Activated CD8-positive, alpha-beta memory T cell treated with anti-CD3 and anti-CD28 coated beads, Interleukin-2, amount 50 U/mL, for 48 hours (primary cell): ENCODE measurements at regions not wholly inside any gene's neighbourhood (a gene's known extent, or its start where the extent isn't known, plus 50 kb on each side); places are given as distances from the start of the nearest gene placed in this dataset.

Source experiments
- DNase-seq: peaks from one replicate; pipeline ENCODE4 v3.0.0-alpha.2; 2020

DNA sequence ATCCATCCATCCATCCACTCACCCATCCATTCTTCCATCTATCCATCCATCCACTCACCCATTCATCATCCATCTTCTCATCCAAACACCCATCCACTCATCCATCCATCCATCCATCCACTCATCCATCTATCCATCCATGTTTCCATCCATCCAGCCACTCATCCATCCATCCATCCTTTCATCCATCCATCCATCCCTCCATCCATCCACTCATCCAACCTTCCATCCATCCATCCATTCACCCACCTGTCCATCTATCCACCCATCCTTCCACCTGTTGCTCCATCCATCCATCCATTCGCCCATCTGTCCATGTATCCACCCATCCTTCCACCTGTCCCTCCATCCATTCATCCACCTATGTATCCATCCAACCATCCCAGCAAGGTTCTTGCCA, 378.4 kb upstream of the PFKP start:
- DNase-seq, result no peak

DNA sequence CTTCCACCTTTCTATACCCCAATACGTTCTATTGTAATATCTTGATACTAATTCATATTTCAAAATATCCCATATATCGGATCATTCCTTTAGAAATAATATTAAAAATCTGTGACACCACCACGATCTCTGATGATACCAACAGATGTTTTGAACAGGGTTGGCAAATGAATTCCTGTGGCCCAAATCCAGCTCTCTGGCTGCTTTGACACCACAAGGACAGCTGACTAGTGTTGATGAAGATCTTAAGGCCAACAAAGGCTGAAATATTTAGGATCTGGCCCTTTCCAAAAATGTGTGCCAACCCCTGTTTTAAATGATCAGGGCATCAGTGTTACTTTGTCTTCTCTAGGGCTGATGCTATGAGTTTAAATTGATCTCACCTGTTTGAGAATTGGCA, 380.7 kb upstream of the PFKP start:
- DNase-seq, result no peak

DNA sequence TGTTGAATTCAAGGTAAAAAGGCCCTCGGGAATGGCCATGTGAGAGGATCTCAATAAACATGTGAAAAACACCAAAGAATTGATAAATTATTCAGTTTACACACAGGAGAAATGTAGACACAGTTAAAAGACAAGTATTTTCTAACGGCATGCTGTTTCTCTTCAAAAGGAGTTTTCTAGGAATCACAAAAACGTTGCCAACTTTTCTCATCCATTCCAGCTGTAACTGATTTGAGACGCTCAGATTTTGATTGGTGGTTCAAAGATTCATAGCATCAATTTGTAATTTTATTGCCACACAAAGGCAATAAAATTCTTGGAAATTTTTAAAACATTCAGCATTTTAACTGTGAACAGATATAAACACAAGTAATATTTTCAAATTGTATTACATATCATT, 384.9 kb upstream of the PFKP start:
- no peak for DNase-seq

DNA sequence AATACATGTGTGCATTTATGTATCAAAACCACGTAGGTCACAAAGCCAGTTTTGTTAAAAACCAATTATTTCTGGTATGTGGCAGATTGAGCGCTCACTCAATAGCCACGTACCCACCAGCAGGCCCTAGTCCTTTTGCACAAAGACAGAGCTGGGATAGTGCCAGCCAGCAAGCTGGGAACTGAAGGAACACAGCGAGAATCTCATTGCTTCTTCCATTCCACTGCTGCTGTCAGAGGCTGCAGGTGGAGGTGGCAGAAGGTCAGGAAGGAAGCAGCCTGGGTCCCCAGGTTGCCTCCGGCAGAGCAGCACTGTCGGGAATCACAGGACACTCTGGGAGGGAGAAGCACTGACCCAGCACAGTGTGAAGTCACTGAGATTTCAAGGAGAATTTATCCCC, 385.5 kb upstream of the PFKP start:
- DNase-seq, result no peak

DNA sequence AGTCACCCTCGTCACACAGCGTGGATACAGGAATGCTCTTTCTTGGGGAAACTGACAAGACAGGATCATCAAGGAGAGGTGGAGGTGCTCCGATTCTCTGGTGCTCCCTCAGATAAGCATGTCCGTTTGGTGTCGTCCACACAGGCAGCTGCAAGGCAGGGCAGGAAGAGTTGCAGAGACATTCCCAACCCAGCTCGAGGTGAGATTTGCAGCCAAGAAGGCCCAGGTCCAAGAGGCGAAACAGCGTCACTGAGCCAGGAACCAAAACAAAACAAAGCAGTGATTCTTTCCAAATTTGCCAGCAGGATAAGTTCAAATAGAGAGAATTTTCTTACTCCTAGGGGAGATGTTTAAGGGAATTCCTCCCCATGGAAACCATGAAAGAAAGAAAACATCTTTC, 386.5 kb upstream of the PFKP start:
- no peak for DNase-seq

DNA sequence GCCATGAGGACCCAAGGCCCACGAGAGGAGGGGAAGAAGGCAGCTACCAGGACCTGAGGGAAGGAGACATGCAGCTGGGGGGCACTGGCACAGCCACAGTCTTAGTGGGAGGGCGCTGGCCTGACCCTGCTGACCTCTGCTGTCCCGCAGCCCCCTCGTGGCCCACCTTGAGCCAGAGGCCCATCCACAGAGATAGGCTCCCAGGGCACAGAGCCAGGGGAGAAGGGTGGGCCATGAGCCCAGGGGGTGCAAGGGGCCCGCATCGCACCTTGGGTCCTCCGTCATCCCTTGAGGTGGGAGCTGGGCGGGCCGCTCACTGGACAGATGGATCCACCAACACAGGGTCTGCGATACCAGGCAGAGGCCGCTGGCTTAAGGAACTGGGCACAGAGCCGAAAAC, 387.7 kb upstream of the PFKP start:
- no peak for DNase-seq

DNA sequence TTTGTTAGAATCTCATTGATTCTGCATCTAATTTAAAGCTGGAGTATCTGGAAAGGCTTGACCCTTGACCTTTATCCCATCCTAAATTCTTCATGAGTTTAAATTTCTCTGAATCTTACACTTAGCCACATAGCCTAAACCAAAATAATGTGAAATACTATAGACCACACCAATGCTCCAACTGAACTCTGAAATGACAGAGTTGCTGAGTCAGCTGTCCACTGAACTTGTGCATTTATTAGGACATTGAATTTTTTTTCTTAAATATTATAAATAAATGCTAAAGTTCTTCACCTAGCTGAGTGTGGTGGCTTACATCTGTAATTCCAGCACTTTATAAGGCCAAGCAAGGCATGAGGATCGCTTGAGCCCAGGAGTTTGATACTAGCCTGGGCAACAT, 390.9 kb upstream of the PFKP start:
- no peak for DNase-seq

DNA sequence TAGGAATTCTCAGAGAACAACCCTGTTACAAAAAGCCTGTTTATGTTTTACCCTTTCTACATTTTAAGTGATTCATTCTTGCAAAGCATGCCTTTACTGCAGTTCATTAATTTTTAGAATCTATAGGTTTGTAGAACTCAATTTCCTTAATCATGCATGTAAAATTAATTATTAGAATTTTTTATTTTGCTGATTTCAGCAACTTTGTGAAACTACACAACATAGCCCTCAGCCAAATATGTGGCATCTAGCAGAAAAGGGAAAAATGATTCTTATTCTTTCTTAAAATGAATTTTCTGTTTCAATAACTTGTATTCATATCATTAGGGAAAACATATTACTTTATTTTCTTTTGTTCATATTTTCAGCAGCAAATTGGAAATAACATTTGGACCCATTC, 392.9 kb upstream of the PFKP start:
- DNase-seq, result no peak

DNA sequence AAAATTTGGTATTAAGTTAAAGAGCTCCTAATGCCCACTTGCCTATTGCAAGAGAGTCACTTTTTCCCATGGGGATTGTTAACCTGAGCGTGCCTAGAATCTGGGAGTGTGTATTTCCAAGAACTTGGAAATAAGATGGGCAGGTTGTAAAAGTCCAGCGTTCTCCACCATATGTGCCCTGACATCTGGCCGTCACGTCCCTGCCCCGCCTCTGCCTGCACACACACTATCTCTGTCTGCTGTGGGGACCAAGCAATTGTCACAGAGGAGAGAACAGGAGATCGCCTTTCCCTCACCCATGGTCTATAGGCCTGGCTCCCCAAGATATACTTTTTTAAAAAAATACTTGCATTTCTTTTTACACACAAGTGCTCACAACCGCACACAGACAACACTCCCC, 396.5 kb upstream of the PFKP start:
- no peak for DNase-seq

DNA sequence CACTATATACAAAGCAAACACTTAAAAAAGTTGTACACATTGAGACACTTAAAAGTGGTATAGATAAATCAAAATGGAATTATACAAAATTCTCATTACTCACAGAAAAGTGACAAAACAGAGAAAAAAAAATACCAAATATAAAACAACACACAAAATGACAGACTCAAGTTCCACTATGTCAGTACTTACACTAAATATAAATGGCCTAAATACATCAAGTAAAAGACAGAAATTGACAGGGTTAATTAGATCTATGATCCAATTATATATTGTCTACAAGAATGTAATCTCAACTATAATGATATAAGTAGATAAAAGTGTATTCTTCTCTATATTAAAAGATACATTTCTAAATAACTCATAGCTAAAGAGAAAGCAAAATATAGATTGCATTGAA, 401.6 kb upstream of the PFKP start:
- no peak for DNase-seq

DNA sequence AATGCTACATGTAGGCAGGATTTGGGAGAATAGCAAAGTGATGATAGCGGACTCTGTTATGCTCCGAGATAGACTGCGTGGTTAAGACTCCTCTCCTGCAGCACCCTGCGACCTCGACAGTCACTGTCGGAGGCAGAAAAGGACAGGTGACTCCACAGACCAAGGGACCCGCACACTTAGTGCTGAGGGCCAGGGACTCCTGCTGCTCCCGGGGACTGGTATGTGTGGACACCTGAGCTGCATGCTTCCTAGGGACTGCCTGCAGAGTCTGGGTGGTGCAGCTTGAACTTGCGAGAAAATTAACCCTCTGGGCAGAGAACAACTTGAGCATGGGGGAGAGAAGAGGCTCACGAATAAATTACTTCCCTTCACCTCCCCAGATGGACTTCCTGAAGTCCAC, 407.1 kb upstream of the PFKP start:
- no peak for DNase-seq

DNA sequence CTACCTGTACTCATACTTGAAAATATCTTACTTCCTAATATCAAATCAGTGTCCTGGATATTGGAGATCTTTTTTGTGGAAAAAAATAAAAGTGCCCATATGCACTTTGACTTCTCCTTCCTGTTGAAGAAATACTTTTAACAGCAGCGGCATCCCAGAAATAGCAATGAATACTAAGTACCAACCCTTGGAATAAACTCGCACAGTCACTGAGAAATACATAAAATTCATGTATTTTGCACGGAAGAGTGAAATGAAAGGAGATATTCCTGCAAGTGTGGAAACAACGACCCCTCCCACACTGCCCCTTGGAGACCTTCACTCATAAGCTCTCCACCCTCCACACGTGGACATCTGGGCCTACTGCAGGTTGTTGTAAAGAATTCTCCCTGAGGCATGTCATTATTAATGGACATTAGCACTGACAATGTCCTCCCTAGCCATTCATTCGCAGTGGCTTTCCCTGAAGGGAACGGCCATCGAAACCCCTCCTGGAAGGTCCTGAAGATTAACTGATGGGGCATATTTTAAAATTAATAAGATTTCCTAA, 407.6 kb upstream of the PFKP start:
- DNase-seq, result no peak

DNA sequence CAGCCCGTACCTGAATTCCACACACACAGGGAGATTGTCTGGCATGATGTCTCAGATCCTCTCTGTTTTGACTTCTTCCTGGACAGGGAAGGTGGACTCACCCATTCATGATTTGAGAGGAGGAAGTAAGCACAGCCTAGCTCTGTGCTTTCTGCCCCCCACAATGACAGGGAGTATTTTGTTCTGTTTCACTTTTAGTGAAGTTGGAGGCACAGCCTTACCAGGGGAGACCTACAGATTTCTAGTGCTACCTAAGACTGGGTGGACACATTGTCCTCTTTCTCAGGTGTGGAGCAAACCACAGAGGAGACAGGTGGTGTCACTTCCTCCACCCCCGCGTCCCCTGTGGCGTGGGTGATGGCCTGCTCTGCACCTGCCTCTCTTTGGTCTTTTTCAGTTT, 408.6 kb upstream of the PFKP start:
- DNase-seq, result no peak

DNA sequence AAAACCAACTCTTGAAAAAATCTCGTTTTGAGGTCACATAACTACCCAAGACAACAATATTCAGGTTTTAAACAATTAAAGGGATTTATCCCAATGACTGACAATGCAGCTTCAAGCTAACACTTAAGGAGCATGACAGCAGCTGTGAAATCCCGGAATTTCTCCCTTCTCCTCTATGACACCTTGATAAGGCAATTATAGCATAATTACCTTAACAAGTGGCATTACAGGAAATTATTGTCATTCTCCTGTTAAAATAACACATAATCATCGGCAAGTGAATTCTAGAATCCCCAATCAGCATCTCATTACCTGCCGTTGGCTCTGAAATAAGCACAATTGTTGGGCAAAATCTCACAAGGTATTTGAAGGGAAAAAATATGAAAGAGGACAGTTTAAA, 417.0 kb upstream of the PFKP start:
- no peak for DNase-seq

DNA sequence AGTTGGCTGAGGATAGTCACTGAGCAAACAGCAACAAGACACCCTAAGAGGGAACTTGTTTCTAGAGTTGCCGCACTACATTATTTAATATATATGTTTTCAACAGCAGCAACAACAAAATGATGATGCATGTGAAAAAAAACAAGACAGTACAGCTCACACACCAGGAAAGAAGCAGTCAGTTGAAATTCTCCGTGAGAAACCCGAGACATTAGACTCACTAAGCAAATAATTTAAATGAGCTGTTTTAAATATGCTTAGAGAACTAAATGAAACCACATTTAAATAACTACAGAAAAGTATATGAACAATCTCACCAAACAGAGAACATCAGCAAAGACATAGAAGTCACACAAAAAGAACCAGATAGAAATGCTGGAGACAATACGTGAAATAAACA, 426.3 kb upstream of the PFKP start:
- DNase-seq, result no peak

DNA sequence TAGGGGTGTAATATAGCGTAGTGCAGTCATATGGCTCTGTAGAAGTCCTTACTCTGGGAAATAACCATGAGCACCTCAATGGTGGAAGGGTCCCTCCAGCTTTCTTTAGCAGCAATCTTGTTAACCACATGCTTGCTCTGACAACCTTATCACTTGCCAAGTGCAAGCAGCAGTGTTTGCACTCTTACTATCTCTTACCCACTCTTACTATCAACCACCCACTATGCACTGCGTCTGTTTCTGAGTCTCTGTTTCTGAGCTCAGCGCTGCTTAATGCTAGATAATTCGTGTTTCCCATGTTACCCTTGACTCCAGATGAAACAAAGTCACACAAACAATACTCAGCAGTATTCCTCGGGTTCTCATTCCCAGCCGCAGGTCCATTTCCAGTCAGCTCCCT, 433.7 kb upstream of the PFKP start:
- DNase-seq, result no peak

DNA sequence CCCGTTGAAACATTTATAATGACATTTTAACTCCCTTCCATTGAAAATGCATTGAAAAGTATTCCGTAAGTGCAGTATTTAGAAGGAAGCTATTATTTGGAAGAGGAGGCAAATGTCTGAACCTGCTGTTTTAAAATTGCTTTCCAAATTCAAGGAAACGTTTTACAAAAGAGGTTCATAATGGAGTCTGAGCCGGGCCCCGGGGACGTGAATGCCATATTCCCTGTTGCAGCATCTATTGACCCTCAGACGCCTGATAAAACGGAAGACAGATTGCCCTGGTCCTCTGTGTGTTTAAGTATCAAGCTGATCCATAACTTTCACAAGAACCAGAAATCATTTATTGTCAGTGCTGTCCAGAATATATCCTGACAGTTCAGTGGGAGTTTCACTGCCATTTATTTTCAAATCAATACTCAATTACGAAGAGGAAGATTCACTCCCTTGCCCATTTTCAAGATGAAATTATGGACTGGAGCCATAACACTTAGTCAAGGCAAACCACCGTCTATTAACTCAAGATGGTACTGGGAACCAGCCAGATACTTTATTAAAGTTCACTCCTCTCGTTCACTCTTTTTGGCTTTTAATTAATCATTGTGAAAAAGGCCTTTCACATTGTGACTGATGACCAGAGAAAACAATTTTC, 435.7 kb upstream of the PFKP start:
- DNase-seq, result no peak

DNA sequence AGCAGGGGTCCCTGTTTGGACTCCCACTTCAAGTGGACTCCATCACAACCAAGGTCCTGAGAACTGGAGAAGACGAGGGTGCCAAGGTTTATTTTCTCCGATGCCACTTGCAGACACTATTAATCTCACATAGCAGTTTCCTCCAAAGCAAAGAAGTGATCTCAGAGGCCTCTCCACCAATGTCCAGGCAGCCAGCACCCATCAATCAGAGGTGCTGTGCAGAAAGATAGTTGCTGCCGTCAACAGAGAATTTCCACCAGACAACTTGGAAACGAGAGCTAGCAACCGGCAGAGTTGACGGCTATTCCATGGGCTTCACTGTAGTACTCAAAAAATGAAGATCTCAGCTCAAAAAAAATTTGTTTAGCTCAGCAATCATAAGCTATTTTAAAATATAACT, 438.6 kb upstream of the PFKP start:
- DNase-seq, result no peak

DNA sequence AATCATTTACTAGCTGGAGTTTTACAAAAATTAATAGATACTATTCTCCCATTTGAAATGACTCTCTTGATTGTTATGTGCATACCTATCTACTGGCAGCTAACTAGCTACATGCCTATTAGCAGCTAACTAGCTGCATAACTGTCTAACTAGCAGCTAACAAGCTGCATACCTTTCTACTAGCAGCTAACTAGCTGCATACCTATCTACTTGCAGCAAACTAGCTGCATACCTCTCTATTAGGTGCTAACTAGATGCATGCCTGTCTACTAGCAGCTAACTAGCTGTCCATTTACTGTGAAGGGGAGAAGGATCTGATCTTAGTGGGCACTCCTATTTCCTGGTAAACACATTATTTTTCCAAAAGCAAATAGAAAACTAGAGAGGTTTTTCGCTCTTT, 439.4 kb upstream of the PFKP start:
- DNase-seq, result no peak

DNA sequence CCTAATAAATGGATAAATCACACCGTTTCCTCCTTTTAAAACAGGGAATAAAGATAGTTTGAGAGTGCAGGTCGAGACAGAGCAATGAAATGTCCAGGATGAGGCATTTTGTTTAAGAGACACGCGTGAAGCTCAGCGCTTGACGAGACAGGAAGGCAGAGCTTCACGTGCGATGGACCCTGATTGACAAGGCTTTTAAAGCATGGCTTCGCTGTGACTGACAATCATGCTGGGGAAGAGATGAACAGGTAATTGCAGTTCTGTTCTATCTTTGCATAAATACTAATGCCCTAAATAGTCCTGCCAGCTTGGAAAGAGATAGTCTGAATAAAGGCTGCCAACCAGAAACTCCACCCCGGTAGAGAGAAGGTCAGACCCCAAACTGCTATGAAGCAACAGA, 442.3 kb upstream of the PFKP start:
- DNase-seq, result no peak

DNA sequence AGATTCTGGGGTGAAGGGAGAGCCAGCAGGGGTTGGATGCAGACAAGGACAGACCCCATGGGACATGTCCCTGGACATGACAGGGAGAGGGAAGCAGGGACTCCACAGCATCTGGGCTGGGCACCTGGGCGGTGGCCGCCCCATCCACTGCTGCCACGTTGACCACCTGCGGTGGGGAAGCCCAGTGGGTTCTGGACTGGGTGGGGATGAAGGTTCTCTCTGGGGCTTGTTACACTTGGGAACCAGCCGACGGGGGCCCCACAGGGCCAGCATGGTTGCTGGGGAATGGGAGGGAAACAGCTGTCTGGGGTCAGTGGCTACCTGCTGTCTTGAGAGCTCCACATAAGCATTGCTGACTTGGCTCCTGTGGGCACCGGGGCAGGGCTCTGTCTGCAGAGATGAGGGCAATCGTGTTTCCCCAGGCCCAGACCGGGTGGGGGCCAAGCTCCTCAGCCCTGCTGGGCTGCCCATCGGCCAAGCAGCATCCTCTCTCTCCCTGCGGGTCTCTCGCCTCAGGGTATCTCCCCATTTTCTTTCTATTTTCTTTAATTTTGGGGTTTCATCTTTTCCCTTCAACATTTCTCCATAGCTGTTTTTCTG, 443.6 kb upstream of the PFKP start:
- DNase-seq, result no peak

DNA sequence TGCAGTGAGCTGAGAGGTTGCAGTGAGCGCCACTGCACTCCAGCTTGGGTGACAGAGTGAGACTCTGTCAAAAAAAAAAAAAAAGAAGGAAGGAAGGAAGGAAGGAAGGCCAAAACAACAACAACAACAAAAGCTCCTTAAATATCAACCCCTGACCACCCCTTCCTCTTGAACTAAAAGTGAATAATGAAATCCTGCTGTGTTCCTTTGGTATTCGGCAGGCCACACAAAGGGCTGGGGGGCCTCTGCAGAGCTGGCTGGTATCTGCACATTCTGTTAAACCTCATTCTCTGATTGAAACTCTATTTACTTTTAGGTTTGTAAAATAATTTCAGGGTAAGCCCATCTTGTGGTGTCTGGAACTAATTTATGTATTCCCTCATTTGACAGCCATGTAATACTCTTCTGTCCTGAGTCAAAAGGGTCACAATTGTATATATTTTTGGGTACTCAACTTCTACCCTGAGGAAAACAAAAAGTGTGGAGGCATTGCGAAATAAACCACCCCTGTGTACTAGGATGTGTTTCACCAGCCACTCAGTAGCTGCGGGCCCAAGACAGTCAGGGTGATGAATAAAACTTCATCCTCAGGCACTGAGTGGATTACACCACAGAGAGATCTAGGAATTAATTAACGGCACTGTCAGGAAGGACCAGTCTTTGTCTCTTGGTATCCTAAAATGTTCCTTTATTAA, 446.4 kb upstream of the PFKP start:
- DNase-seq, result no peak

DNA sequence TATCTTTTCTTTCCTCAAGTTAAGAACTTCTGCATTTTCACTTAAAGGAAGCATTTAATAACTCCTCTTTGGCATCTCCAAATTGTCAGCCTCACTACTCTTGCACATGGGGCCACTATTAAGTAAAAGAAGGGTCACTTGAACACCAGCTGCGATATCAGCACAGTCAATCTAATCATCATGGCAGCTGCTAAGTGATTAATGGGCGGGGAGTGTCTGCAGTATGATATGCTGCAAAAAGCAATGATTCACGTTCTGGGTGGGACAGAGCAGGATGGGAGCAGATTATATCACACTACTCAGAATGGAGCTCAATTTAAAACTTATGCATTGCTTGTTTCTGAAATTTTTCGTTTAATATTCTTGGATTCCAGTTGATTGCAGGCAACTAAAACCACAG, 447.4 kb upstream of the PFKP start:
- DNase-seq, result no peak

DNA sequence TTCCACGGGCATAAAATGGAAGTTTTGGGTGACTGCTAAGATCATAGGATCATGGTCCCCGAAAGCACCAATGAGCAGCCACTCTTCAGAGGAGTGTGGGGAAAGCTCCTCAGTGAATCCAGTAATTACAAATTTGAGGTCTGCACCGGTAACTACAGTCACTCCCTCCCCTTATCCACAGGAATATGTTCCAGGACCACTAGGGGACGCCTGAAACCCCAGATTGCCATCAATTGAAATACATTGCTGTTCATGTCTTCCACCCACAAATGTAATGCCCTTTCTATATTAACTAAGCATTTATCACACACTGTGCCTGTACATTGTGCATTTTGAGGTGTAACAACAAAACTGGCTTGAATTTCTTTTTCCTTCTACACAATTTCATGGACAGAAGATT, 447.9 kb upstream of the PFKP start:
- no peak for DNase-seq

DNA sequence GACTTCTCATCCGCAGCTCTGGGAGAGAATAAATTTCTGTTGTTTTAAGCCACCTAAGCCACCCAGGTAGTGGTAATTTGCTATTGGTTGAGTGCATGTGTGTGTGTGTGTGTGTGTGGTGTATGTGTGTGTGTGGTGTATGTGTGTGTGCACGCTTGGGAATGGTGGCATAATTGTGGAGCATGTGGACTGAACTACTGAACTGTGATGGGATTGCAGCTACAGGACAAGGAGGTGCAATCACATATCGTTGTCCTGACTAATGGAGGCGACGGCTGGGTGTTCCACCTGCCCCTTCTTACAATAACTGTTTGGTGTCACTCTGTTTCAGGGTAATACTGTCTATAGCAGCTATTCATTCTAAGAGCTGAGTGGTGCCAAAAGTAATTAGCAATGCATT, 448.7 kb upstream of the PFKP start:
- no peak for DNase-seq
